ENCODE measurements at regions not wholly inside any gene's neighbourhood (a gene's known extent, or its start where the extent isn't known, plus 50 kb on each side); places are given as distances from the start of the nearest gene placed in this dataset.
"Not testable (repeated sequence)": the region's sequence is repeated elsewhere in the genome, so short reads cannot be mapped to it uniquely, and the experiment has no call there.

DNA sequence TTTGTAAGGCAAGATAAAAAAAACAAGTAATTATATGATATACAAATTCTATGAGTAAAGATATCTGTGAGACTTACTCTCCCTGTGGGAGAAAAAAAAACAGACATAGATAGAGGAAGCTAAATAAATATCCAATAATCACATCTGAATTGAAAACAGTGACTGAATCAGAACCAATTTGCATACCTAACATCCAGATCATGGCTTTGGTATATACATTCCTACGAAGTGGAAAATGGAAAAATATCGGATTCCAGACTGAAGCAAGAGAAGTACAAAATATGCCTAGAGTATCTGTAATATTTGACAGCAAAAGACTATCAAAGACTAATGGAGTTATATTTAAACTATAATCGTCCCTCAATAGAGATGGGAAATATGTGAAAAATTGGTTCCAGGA is 1108.1 kb upstream of the CHAC2 start:
- peak; percentile 89 for DNase-seq

DNA sequence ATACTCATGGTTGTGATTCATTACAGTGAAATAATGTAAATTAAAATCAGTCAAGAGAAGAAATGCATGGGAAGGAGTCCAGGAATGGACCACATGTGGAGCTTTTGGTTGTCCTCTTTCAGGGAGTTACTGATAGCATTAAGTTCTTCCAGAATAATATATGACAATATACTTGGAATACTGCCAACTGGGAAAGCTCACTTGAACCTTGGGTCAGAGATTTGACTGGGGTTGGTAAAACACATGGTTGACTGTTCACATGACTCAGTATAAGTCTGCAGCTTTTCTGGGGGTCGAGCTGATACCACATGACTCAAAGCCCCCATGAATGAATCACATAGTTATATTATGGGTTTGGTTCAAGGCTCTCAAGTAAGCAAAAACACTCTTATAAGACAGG is 1109.0 kb upstream of the CHAC2 start:
- DNase-seq, result peak; percentile 96

DNA sequence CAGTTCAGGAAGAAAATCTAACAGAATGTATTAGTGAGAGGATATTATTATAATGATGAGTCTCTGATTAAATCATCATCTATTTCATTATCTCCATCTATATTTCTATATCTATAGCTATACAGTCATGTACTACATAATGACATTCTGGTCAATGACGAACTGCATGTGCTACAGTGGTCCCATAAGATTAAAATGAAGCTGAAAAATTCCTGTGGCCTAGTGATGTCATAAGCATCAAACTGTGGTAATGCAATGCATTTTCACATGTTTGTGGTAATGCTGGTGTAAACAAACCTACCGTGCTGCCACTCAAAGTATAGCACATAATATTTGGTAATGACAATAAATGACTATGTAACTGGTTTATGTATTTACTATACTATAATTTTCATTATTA is 1127.9 kb upstream of the CHAC2 start:
- DNase-seq, result peak; percentile 29

DNA sequence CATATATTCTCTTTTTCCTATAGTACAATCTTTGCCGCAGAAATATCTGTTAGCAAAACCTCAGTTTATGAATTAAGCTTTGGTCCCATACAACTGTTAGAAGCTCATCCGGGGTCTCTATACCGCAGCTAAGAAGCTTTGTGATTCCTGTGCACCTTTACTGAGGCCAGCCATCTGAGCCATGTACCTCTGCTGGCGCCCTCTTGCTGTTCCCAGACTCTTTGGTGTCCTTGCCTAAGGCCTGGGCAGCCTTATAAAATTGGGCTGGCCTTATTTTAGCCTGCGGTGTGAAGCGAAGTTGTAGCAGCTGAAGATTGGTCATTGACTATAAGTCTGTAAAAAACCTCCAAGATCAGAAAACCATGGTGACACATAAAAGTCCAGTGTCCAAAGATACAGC is 1135.1 kb upstream of the CHAC2 start:
- DNase-seq, result no peak

DNA sequence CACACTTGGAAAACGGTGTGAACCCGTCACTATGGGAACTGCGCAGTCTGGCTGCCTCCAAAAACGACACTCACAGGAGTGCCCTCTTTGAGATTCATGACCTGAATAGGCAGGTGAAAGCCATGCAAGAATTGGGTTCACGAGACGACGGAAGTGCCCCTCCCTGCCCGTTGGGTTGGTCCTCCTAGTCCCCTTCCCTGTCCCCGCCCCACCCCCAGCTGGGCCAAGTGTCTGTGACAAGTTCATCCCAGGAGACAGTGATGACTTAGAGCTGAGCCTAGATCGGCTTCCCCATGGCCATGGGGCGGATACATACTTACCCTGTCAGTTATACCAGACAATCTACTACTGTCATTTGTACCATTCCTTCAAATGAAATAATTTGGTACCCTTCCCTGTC is 1137.7 kb upstream of the CHAC2 start:
- DNase-seq, result no peak

DNA sequence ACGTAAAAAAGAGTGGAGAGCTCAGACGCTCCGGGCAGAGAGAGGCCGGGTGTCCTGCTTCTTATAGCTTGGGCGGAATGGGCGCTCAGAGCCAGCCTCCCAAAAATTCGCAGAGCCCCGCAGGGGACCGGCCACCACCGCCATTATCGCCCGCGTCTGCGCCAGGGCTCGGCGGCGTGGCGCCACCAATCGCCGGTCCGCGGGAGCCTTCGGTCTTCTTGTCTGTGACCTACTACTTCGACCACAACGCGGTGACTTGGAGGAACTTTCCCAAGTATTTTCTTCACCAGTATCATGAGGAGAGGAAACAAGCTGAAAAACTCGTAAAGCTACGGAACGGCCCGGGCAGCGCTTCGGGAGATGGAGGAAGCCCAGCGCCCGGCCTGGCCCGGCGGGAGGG is 1138.1 kb upstream of the CHAC2 start:
- DNase-seq, result no peak

DNA sequence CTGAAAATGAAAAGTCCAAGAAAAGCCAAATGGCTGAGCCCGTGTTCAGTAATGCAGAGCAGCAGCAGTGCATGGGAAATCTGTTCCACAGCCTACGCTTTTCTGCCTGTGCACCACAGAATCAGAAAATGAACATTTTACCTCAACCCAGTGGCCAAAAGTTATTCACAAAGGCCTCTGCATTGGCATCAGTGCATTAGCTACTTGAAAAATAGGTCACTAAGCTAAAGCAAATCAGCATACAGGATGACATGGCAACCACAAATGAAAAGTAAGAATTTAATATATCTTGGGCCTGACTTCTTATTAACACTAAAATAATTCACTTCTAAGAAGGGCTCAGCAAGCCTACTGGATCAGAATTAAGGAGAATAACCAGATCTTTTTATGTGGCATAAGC is 1145.3 kb upstream of the CHAC2 start:
- no peak for DNase-seq

DNA sequence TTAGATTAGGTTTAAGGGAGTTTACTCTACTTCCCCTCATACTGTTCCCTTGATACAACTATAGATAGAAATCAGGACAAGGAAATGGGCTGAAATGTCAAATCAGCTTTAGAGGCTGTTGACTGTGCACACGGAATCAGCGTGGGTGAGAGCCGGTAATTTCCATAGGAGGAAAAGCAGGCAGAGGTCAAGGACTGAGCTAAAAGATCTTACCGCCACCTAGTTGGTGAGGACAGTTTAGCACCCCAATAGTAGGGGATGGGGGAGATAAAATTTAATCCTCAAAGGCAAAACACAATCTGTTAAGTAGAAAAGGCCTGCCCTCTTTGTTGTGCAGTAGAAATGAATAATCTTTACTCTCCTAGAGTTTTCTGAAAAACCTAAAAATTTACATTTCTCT is 1154.5 kb upstream of the CHAC2 start:
- DNase-seq, result peak; percentile 11

DNA sequence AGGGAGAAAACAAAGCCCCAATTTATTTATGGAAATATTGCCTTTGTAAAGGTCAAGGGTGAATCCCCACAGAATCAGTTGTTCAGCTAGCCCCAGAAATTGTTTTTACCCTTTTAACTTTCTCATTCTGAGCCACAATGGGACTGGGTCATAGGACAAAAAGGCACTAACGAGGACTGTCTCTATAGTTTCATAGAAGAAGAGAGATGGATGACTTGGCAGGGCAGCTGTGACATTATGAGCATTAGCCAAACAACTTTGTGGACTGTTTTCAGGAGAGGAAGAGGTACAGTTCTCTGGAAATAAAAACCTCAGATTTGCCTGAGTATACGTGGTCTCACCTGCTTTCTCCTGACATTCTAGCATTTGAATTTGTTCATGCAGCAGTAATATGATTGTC is 1155.8 kb upstream of the CHAC2 start:
- no peak for DNase-seq

DNA sequence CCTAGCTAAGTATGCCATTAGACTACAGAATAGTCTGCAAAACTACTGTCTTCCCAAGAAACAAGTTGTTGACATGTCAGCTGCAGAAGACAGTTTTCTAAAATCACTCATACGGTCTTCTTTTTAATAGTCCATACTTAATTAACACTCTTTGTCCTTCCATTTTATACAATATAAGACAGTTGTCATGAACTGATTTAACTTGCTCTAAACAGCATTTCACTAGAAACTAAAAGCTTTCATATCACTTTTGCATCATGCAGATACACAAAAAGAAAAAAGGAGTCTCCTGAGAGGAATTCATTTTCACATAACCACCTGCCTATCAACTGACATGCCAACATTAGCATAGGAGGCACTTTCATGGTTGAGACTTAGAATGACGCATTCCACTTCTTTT is 1159.6 kb upstream of the CHAC2 start:
- DNase-seq, result no peak

DNA sequence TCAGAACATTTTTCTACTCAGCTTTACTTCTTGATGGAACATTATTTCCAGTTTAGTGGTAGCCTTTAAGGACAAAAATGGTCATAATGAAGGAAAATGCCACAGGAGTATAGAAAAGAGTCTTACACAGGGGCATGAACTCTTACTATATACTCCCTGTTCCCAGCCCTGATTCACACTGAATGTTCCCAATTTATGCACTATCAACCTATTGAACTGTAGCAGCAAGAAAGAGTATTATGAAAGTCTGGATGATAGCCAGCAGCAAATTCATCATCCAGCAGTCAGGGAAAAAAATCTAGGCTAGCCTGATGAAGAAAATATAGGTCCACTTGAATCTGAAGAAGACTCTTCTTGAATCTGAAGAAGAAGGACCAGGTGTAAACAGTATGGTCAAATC is 1170.3 kb upstream of the CHAC2 start:
- DNase-seq, result peak; percentile 65

DNA sequence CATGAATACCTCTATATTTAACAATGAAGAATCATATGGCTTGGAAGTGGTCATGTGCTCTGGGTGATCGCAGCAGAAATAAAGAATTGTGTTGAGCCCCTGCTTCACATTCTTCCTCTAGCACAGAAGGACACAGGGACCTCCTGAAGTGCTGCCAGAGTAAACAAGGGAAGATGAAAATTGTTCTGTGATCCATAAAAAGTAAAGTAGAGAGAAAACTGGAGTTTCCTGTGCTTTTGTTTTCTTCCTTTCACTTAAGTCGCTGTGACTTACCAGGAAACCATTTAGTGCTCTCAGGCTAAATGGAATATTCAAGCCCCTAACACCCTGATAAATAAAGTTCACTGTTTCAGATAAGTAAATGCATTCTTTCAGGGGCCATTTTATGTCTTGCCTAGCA is 1173.6 kb upstream of the CHAC2 start:
- DNase-seq, result peak; percentile 73

DNA sequence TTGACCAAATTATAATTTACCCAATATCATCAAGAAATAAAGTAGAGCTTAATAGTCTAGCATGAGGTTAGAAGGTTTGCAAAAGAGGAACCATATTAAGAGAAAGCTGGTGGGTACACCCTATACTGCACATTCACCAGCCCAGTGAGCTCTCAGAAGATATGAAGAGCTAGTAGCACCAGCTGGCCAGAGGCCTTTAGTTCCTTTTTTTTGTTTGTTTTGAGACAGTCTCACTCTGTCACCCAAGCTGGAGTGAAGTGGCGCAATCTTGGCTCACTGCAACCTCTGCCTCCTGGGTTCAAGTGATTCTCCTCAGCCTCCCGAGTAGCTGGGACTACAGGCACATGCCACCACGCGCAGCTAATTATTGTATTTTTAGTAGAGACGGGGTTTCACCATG is 1183.5 kb upstream of the CHAC2 start:
- DNase-seq, result not testable (repeated sequence)

DNA sequence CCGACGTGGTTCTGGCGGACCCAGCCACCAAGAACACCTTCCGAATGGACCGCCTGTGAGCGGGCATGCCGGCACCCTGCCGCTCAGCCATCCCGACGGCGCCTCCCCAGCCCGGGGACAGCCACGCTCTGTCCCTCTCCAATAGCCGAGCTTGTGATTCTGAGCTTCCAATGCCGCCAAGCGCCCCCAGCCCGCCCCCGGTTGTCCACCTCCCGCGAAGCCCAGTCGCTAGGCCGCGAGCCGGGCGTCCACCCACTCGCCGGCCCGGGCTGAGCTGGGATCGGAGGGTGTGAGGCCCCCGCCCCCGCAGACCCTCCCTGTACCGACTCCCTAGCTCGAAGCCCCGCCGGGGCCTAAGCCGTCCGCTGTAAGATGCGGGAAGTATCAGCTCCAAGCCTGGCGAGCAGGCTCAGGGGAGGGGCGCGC is 1195.1 kb upstream of the CHAC2 start:
- DNase-seq, result no peak

DNA sequence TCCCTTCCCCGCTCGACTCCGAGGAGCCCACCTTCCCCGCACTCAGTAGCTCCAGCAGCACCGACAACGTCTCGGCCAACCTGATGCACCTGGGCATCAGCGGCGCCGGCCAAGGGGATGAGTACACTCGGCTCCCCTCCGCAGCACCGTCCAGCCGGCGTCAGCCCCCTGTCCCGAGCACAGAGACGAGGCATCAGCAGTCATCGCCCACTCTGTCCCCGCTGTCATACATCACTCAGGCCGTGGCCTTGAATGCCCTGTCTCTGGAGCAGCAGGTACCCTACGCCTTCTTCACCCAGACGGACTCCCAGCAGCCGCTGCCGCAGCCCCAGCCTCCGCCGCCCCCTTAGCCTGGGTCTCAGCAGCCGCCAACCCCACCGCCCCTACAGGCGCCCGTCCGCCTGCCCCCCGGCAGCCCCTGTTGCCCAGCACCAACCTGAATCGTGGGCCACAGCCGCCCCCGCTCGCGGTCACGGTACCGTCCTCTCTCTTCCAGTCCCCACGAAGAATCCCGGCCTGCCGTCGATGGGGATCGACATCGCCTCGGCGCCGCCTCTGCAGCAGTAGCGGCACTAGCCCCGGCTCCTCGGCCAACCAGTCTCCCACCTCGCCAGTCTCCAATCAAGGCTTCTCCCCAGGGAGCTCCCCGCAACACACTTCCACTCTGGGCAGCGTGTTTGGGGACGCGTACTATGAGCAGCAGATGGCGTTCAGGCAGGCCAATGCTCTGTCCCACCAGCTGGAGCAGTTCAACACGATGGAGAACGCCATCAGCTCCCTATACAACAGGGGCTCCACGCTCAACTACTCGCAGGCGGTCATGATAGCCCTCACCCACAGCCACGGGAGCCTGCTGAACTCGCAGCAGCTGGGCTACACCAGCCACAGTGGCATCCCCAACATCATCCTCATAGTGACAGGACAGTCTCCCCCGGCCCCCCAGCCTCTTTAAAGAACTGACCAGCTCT is 1195.9 kb upstream of the CHAC2 start:
- no peak for DNase-seq

DNA sequence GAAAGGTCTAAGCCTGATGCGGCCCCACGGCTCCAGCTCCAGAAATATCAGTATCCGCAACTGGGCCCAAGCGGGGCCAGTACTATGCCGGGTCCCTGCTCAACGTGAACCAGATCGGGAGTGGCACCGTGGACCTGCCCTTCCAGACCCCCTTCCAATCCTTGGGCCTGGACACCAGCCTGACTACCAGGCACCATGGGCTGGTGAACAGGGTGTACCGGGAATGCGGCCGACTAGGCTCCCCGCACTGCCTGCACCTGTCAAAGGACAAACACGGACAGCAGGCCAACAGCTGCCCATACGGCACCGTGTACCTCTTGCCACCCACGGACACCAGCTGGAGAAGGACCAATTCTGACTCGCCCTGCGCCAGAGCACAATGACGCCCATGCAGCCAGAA is 1196.9 kb upstream of the CHAC2 start:
- DNase-seq, result no peak

DNA sequence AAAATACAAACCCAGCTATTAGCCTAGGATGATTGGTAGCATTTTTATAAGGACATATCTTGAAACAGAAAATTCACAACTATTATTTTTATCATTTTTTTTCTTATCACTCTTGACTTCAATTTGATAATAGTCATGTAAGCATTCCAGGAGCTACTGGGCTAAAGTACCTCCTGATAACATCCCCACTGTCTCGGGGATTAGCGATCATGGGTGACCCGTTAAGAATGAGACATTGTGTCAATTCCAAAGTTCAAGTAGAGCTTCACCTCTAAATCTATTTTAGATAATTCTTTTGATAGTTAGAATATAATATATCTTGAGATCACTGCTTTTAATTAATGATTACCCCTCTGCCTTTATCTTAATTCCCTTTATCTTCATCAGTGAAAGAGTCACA is 1204.5 kb upstream of the CHAC2 start:
- DNase-seq, result no peak

DNA sequence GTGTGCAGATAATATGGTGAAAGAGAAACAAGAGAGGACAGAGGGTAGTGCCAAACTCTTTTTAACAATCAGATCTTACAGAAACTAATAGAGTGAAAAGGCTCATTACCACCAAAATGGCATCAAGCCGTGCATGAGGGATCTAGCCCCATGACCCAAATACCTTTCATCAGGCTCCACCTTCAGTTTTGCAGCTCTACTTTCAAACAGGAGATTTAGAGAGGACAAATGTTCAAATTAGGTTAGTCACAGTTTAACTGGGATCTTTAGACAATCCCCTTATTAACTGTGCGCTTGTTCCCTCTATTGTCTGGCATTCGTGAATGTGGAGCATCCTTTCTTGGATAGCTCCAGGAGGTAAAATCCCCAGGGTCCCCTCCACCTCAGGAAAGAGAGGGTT is 1209.3 kb upstream of the CHAC2 start:
- no peak for DNase-seq

DNA sequence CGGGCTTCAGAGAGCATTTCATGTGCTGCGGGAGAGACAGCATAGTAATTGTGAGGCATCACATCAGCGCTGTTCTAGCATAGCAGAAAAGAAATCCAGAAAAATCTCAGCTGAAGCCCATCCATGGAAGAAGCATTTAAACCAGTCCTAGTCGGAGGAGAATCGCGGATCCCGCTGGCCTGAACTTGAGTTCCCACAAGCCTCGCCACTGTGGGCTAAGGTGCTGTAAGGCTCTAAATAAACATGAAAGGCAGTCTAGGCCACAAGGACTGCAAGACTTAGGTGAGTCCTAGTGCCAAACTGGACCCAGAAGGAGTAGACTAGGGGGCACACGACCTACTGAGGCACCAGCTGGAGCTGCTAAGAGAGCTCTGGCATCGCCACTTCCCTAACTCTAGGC is 1225.3 kb upstream of the CHAC2 start:
- DNase-seq, result no peak

DNA sequence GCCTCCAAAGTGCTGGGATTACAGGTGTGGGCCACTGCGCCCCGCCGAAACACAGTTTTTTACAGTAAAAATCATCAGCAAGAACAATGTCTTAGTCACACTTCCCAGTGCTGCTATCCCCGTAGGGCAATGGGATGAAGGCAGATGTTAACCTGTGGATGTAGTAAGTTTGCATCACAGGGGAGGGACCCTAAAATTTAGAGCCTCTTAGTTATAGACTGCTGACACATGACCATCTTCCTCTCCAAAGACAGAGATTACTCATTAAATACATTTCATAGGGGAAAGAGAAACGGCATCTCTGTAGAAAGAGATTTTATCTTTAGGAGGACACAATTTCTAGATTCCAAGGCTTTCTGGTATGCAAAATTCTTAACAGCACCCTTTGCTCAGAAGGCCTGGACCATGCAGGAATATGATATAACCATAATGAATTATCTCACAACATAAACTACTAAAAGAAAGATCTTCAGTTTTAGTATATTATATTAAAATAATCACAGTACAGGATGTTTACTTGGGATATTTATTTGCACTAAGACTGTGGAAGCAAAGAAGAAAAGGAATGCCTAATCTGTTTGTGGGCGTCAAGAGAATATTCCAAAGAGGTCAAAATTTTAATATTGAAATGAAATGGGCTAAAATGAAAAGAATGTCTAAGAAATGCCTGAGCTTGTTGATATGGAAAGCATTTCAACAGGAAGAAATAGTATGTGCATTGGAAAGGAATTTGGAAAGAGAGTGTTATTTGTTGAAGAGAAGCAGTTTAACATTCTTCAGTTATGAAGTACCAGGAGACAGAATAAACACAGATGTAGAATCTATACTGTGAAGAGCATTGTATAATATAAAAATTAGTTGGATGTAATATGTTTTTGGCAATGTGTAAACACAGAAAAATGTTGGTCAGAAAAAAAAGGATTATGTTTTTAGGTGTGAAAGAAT is 1228.3 kb upstream of the CHAC2 start:
- DNase-seq, result peak; percentile 88

DNA sequence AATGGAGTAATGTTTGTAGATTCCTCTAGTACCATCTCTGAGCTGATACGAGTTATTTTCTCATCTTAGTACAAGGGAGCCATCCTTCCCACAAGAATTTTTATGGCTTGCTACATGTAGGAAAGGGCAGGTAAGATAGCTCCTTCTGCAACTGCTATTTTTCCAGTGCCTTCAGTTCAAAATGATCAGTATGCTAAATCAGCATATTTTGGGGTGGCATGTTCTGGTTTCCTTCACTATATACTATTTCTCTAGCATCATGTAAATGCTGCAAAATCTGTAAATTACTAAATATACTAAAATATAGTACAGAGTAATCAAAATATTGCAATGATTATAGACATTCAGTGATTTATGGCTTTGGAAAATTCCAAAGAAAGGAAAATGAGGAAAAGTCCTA is 1230.0 kb upstream of the CHAC2 start:
- no peak for DNase-seq

DNA sequence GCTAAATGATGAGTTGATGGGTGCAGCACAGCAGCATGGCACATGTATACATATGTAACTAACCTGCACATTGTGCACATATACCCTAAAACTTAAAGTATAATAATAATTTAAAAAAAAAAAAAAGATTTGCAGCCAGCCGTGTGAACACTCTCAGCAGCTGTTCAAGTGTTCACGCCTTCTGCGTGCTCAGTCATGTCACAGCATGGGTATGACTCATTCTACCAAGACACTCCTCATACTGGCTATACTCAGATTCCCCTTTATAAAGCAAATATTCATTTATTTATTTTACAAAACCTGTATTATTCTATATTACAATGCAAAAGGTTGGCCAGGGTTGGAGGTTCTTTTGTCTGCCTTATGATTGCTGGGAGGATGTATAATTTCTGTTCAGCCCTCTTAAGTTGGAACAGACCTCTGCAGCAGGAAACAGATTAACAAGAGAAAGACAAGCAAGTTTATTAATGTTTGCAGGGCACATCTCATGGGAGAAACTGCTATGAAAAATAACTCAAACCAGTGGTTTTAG is 1230.6 kb upstream of the CHAC2 start:
- peak; percentile 90 for DNase-seq

DNA sequence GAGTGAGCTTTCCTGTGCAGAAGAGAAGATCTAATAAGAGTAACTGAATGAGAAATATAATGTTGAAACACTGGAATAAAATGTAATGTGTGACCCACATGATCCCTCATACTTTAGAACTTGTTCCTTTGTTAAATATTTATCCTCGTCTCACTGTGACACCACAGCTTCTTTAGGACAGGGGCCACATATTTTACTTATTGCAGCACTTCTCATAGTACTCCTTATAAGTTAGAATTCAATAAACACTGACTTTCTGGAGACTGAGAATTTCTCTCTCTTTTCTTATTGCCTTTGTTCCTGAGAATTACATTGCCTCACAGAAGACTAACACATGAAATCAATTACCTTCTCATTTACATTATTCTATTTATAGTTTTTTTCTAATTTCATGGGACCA is 1234.6 kb upstream of the CHAC2 start:
- peak; percentile 81 for DNase-seq
